CD8-positive, alpha-beta memory T cell (primary cell): ENCODE measurements at regions not wholly inside any gene's neighbourhood (a gene's known extent, or its start where the extent isn't known, plus 50 kb on each side); places are given as distances from the start of the nearest gene placed in this dataset.
A peak's percentile ranks its signal among the peaks of the same experiment; 100 is the strongest.

Source experiments
- CTCF ChIA-PET: fragments of 350-600 bp; sonication (Branson Sonifier 250); formaldehyde crosslinking; loops from one replicate; lab custom pipeline; 2021; ENCODE audit warnings: antibody characterized with exemption; lab: Charles Lee
- POLR2A ChIA-PET: fragments of 350-600 bp; sonication (Branson Sonifier 250); formaldehyde crosslinking; loops from one replicate; lab custom pipeline; 2021; ENCODE audit warnings: antibody characterized with exemption; lab: Charles Lee
- DNase-seq, 5 donors: peaks; one replicate each; pipeline versions ENCODE4 v3.0.0 to v3.0.0-alpha.2; 2020 to 2022; ENCODE audit warnings: mixed read lengths in 1 of 5
- H3K27ac ChIP-seq: one replicate; pipeline ENCODE4 v1.7.0; 2013; ENCODE audit warnings: low read depth, mild to moderate bottlenecking, low read length, moderate library complexity
- H3K27me3 ChIP-seq: 2 replicates; pipeline ENCODE4 v1.7.0; 2013; ENCODE audit warnings: low read length, mild to moderate bottlenecking; ENCODE audit not compliant: insufficient read depth, poor library complexity, severe bottlenecking
- H3K36me3 ChIP-seq: 2 replicates; pipeline ENCODE4 v1.7.0; 2013; ENCODE audit warnings: mild to moderate bottlenecking, low read length, moderate library complexity; ENCODE audit not compliant: insufficient read depth
- H3K4me1 ChIP-seq: 2 replicates; pipeline ENCODE4 v1.7.0; 2013; ENCODE audit warnings: mild to moderate bottlenecking, low read length, moderate library complexity; ENCODE audit not compliant: insufficient read depth
- H3K4me3 ChIP-seq: 2 replicates; pipeline ENCODE4 v1.7.0; 2013; ENCODE audit warnings: mild to moderate bottlenecking, low read length
- H3K9me3 ChIP-seq: 2 replicates; pipeline ENCODE4 v1.7.0; 2013; ENCODE audit warnings: mild to moderate bottlenecking, low read length
- H3K27ac Mint-ChIP-seq, 8 donors: one replicate each; pipeline ENCODE4 v1.8.0; 2020 to 2021; ENCODE audit warnings: mixed read lengths in 8 of 8, mild to moderate bottlenecking in 6 of 8, inconsistent platforms in 3 of 8, moderate library complexity in 3 of 8
- H3K27me3 Mint-ChIP-seq, 2 donors: one replicate each; pipeline ENCODE4 v1.8.0; 2020 to 2021; ENCODE audit warnings: mixed read lengths in 2 of 2, mild to moderate bottlenecking in 1 of 2, moderate library complexity in 1 of 2
- H3K36me3 Mint-ChIP-seq, 3 donors: one replicate each; pipeline ENCODE4 v1.8.0; 2020 to 2021; ENCODE audit warnings: mixed read lengths in 3 of 3, inconsistent platforms in 1 of 3, mild to moderate bottlenecking in 1 of 3
- H3K4me1 Mint-ChIP-seq, 3 donors: one replicate each; pipeline ENCODE4 v1.8.0; 2020 to 2021; ENCODE audit warnings: mixed read lengths in 3 of 3, inconsistent platforms in 1 of 3, mild to moderate bottlenecking in 1 of 3
- H3K4me3 Mint-ChIP-seq, 7 donors: one replicate each; pipeline ENCODE4 v1.8.0; 2020 to 2021; ENCODE audit warnings: mixed read lengths in 7 of 7, mild to moderate bottlenecking in 6 of 7, moderate library complexity in 4 of 7, inconsistent platforms in 2 of 7
- H3K9me3 Mint-ChIP-seq, 5 donors: one replicate each; pipeline ENCODE4 v1.8.0; 2020 to 2022; ENCODE audit warnings: mixed read lengths in 5 of 5, mild to moderate bottlenecking in 3 of 5, moderate library complexity in 2 of 5, inconsistent platforms in 1 of 5

- no peaks in the 10 kb centered on the region for H3K36me3 ChIP-seq
- no peaks in the 10 kb centered on the region for H3K4me1 Mint-ChIP-seq
- H3K9me3 ChIP-seq = no peaks in the 10 kb centered on the region
- H3K27ac ChIP-seq = no peak overlapping the region
- no peak for DNase-seq
- peaks cover 0 to 5% of the 10 kb centered on the region in 2 donors for H3K27me3 Mint-ChIP-seq
- H3K4me3 ChIP-seq = no peak overlapping the region
- H3K9me3 Mint-ChIP-seq = no peaks in the 10 kb centered on the region
- no peaks in the 10 kb centered on the region for H3K4me1 ChIP-seq
- no peaks in the 10 kb centered on the region for H3K27me3 ChIP-seq
- H3K4me3 Mint-ChIP-seq = no peak overlapping the region
- no peaks in the 10 kb centered on the region for H3K36me3 Mint-ChIP-seq
- no peak overlapping the region for H3K27ac Mint-ChIP-seq
- POLR2A ChIA-PET = no interaction called here
- CTCF ChIA-PET = no interaction called here
These were observed 256.2 kb upstream of the GPR101 start for GRCh38 chrX:137290011-137290410.

DNA sequence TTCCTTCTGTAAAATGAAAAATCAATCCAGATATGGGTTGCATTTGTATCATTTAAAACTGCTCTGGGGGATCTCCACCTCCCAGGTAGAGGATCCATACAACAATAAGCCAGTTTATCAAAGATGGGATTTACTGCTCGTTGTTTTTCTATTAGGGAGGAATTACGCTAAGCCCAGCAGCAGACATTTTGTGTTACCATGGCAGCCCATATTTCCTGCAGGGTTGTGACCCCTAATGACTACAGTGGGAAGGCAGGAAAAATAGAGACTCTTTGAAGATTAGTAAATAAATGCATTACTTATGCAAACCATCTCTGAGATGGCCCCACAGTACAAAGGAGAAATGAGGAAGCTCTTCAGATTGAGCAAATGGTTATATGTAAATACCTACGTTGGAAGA is 253.4 kb upstream of the GPR101 start:
- H3K27me3 ChIP-seq = no peaks in the 10 kb centered on the region
- H3K4me1 ChIP-seq = no peaks in the 10 kb centered on the region
- no peaks in the 10 kb centered on the region for H3K9me3 ChIP-seq
- Mint-ChIP-seq H3K36me3 (no peaks in the 10 kb centered on the region), H3K27me3 (peaks cover 0 to 17% of the 10 kb centered on the region in 2 donors), H3K9me3 (no peaks in the 10 kb centered on the region), H3K27ac (no peak overlapping the region), H3K4me3 (no peak overlapping the region), H3K4me1 (no peaks in the 10 kb centered on the region)
- no peak overlapping the region for H3K27ac ChIP-seq
- CTCF ChIA-PET = no interaction called here
- no peaks in the 10 kb centered on the region for H3K36me3 ChIP-seq
- no peak for DNase-seq
- POLR2A ChIA-PET = no interaction called here
- H3K4me3 ChIP-seq = no peak overlapping the region

- H3K27me3 Mint-ChIP-seq = peaks cover 0 to 17% of the 10 kb centered on the region in 2 donors
- H3K27me3 ChIP-seq = no peaks in the 10 kb centered on the region
These were observed 252.6 kb upstream of the GPR101 start for GRCh38 chrX:137286423-137286822.

GRCh38 chrX:137278825-137279224 is 245.0 kb upstream of the GPR101 start:
- H3K36me3 Mint-ChIP-seq = no peaks in the 10 kb centered on the region
- no peak overlapping the region for H3K27ac Mint-ChIP-seq
- Histone ChIP-seq H3K27me3 (no peaks in the 10 kb centered on the region), H3K4me1 (no peaks in the 10 kb centered on the region), H3K36me3 (no peaks in the 10 kb centered on the region), H3K9me3 (no peaks in the 10 kb centered on the region), H3K27ac (no peak overlapping the region), H3K4me3 (no peak overlapping the region)
- H3K4me1 Mint-ChIP-seq = no peaks in the 10 kb centered on the region
- no peak overlapping the region for H3K4me3 Mint-ChIP-seq
- ChIA-PET POLR2A (no interaction called here), CTCF (no interaction called here)
- H3K27me3 Mint-ChIP-seq = peaks cover 0 to 6% of the 10 kb centered on the region in 2 donors
- H3K9me3 Mint-ChIP-seq = no peaks in the 10 kb centered on the region
- no peak for DNase-seq

More at GRCh38 chrX:137286423-137286822, 252.6 kb upstream of the GPR101 start:
- ChIA-PET CTCF (no interaction called here), POLR2A (no interaction called here)
- no peak for DNase-seq
- Histone ChIP-seq H3K9me3 (no peaks in the 10 kb centered on the region), H3K36me3 (no peaks in the 10 kb centered on the region), H3K27ac (no peak overlapping the region), H3K4me3 (no peak overlapping the region), H3K4me1 (no peaks in the 10 kb centered on the region)
- Mint-ChIP-seq H3K27ac (no peak overlapping the region), H3K9me3 (no peaks in the 10 kb centered on the region), H3K4me3 (no peak overlapping the region), H3K36me3 (no peaks in the 10 kb centered on the region), H3K4me1 (no peaks in the 10 kb centered on the region)

DNA sequence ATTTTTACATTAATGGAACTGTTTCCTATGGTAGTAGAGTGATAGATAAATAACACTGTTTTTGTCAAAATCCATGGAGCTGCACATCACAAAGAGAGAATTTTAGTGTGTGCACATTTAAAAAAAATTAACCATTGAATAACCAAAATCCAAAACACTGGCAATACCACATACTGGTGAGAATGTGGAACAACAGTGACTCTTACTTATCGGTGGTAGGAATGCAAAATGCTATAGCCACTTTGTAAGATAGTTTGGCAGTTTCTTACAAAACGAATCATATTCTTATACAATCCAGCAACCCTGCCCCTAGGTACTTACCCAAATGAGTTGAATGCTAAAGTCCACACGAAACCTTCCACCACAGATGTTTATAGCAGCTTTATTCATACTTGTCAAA is 229.6 kb upstream of the GPR101 start:
- peaks cover 0 to 6% (median 0%) of the 10 kb centered on the region in 5 donors for H3K9me3 Mint-ChIP-seq
- H3K27me3 ChIP-seq = no peaks in the 10 kb centered on the region
- no peaks in the 10 kb centered on the region for H3K4me1 ChIP-seq
- no peak overlapping the region for H3K27ac ChIP-seq
- H3K36me3 ChIP-seq = no peaks in the 10 kb centered on the region
- H3K4me3 ChIP-seq = no peak overlapping the region
- H3K9me3 ChIP-seq = no peaks in the 10 kb centered on the region
- no peak overlapping the region for H3K27ac Mint-ChIP-seq
- peaks cover 6 to 9% of the 10 kb centered on the region in 2 donors for H3K27me3 Mint-ChIP-seq
- DNase-seq = no peak
- H3K36me3 Mint-ChIP-seq = no peaks in the 10 kb centered on the region
- ChIA-PET POLR2A (no interaction called here), CTCF (no interaction called here)
- H3K4me1 Mint-ChIP-seq = no peaks in the 10 kb centered on the region
- no peak overlapping the region for H3K4me3 Mint-ChIP-seq

- ChIA-PET CTCF (no interaction called here), POLR2A (no interaction called here)
- Histone ChIP-seq H3K27me3 (no peaks in the 10 kb centered on the region), H3K4me3 (no peak overlapping the region), H3K27ac (no peak overlapping the region), H3K36me3 (no peaks in the 10 kb centered on the region), H3K4me1 (no peaks in the 10 kb centered on the region), H3K9me3 (no peaks in the 10 kb centered on the region)
- DNase-seq = no peak
- H3K4me3 Mint-ChIP-seq = no peak overlapping the region
- no peaks in the 10 kb centered on the region for H3K36me3 Mint-ChIP-seq
- H3K9me3 Mint-ChIP-seq = no peaks in the 10 kb centered on the region
- peaks cover 0 to 9% of the 10 kb centered on the region in 2 donors for H3K27me3 Mint-ChIP-seq
- no peak overlapping the region for H3K27ac Mint-ChIP-seq
- H3K4me1 Mint-ChIP-seq = no peaks in the 10 kb centered on the region
These were observed 211.4 kb upstream of the GPR101 start for GRCh38 chrX:137245183-137245582.

DNA sequence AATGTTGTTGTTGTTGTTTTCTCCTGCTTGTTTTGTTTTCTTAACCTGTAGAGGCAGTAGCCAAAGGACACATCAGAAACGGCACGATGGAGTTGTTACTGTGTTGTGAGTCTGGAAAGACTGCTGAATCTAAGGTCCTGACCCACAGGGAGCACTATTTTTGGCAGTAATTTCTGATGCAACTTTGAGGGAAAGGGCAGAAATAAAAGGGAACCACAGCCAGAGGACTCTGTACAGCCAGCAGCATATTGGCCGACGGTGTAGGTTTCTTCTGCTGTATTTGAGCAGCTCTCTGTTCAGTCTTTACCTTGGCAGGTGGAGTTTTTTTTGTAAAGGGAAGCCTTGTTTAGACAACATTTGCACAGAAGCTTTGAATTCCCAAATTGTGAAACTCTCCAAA is 203.0 kb upstream of the GPR101 start:
- Mint-ChIP-seq H3K9me3 (no peaks in the 10 kb centered on the region), H3K4me3 (no peak overlapping the region), H3K36me3 (no peaks in the 10 kb centered on the region), H3K4me1 (peaks cover 0 to 5% (median 0%) of the 10 kb centered on the region in 3 donors), H3K27ac (no peak overlapping the region), H3K27me3 (peaks cover 0 to 11% of the 10 kb centered on the region in 2 donors)
- ChIA-PET POLR2A (no interaction called here), CTCF (no interaction called here)
- H3K27me3 ChIP-seq = no peaks in the 10 kb centered on the region
- no peak for DNase-seq
- no peak overlapping the region for H3K27ac ChIP-seq
- H3K36me3 ChIP-seq = no peaks in the 10 kb centered on the region
- peaks cover 26% of the 10 kb centered on the region for H3K4me1 ChIP-seq
- no peak overlapping the region for H3K4me3 ChIP-seq
- H3K9me3 ChIP-seq = no peaks in the 10 kb centered on the region

DNA sequence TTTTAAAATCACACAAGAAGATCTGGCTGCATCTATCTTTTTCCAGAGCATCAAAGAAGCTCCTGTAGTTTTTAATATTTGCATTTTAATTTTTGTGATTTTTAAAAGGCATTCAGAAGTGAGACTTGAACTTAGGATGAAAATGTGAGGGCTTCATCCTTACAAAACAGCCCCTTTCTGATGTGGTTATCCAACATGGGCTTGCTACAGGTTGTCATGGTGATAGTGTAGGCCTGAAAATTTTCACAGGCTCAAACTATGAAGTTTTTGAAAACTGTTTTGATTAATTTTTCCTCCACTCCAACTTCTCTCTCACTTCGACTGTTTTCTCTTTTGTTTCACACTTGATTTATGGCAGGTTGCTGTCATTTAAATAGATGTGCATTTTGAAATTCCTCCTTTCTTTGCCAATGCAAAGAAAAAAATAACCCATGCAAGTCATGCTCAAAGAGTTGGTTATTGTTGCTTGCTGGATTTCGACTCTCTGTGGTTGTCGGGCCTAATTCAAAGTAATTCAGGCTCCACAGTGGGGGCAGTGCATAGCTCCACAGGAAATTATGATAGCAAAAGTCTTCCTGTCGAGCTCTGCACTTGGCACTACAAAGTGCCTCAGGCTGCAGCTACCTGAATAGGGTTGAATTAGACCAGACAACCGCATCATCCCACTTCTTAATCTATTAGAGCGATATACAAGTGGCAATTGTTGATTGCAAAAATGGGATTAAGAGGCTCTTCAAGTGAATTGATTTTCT is 201.0 kb upstream of the GPR101 start:
- Histone ChIP-seq H3K9me3 (no peaks in the 10 kb centered on the region), H3K4me3 (no peak overlapping the region), H3K27me3 (no peaks in the 10 kb centered on the region), H3K4me1 (peaks cover 26% of the 10 kb centered on the region), H3K27ac (no peak overlapping the region), H3K36me3 (no peaks in the 10 kb centered on the region)
- DNase-seq = peak in 1 of 5 donors; percentile 30
- H3K4me1 Mint-ChIP-seq = peaks cover 0 to 5% (median 0%) of the 10 kb centered on the region in 3 donors
- peaks cover 0 to 10% of the 10 kb centered on the region in 2 donors for H3K27me3 Mint-ChIP-seq
- H3K4me3 Mint-ChIP-seq = no peak overlapping the region
- peak overlapping the region in 1 of 8 donors; percentile 0 for H3K27ac Mint-ChIP-seq
- no peaks in the 10 kb centered on the region for H3K36me3 Mint-ChIP-seq
- POLR2A ChIA-PET = no interaction called here
- no peaks in the 10 kb centered on the region for H3K9me3 Mint-ChIP-seq
- CTCF ChIA-PET = no interaction called here
